GM12878 (cell line): ENCODE measurements at regions not wholly inside any gene's neighbourhood (a gene's known extent, or its start where the extent isn't known, plus 50 kb on each side); places are given as distances from the start of the nearest gene placed in this dataset.

ENCODE experiments used
- ATAC-seq: fragments of 200-7000 bp; cut with Tn5 transposase; 3 replicates; pipeline ENCODE4 v1.9.1; 2020; ENCODE audit warnings: mild to moderate bottlenecking, moderate library complexity
- BruUV-seq: library from RNA; stranded (reverse); fragments of 400-500 nt; replicated peaks from 2 replicates; lab custom pipeline; 2021; lab: Mats Ljungman, UMichigan
- CTCF ChIA-PET: fragments of 300-600 bp; sonication (Branson Sonifier 250); formaldehyde crosslinking; extraction: SDS; loops from one replicate; lab custom pipeline; 2021; ENCODE audit warnings: inconsistent platforms; lab: Yijun Ruan, JAX
- POLR2A ChIA-PET: fragments of 350-600 bp; formaldehyde crosslinking; extraction: SDS; loops from one replicate; lab custom pipeline; 2021; ENCODE audit warnings: inconsistent platforms; lab: Charles Lee
- RAD21 ChIA-PET: fragments of 300-600 bp; sonication (Branson Sonifier 250); formaldehyde crosslinking; loops from one replicate; lab custom pipeline; 2023; ENCODE audit warnings: antibody characterized with exemption; ENCODE audit not compliant: unreplicated experiment; lab: Charles Lee
- SMC1A ChIA-PET: fragments of 300-600 bp; sonication (Branson Sonifier 250); formaldehyde crosslinking; loops from one replicate; lab custom pipeline; 2023; ENCODE audit not compliant: unreplicated experiment, uncharacterized antibody; lab: Charles Lee
- DNase-seq: peaks from one replicate; pipeline ENCODE4 v3.0.0-alpha.2; 2011; ENCODE audit warnings: low read depth, low spot score
- FAIRE-seq: peaks from 3 replicates; lab custom pipeline; 2011; peaks lifted over from hg19 to GRCh38; lab: Jason Lieb, UNC
- H2AFZ ChIP-seq: 2 replicates; pipeline ENCODE4 v1.6.0; 2011; ENCODE audit warnings: low read depth, low read length, control low read depth; ENCODE audit not compliant: control insufficient read depth
- H3K27ac ChIP-seq: 2 replicates; pipeline ENCODE4 v1.5.1; 2011; ENCODE audit warnings: control low read depth; ENCODE audit not compliant: control insufficient read depth, insufficient read depth
- H3K27me3 ChIP-seq, 2 experiments: replicated peaks in 1 of 2; 2 replicates each; pipeline versions ENCODE4 v1.6.0 to v1.6.1; 2011; ENCODE audit warnings: low read length in 1 of 2; ENCODE audit not compliant: control insufficient read depth in 2 of 2, insufficient read depth in 2 of 2
- H3K36me3 ChIP-seq, 2 experiments: 2 replicates each; pipeline ENCODE4 v1.5.1; 2011; ENCODE audit warnings: low read length in 1 of 2; ENCODE audit not compliant: control insufficient read depth in 2 of 2, insufficient read depth in 2 of 2
- H3K4me1 ChIP-seq: 2 replicates; pipeline ENCODE4 v1.6.1; 2011; ENCODE audit warnings: mild to moderate bottlenecking, low read length, moderate library complexity, mixed read lengths; ENCODE audit not compliant: control insufficient read depth, insufficient read depth
- H3K4me2 ChIP-seq: 2 replicates; pipeline ENCODE4 v1.6.0; 2011; ENCODE audit warnings: control low read depth; ENCODE audit not compliant: control insufficient read depth, insufficient read depth
- H3K4me3 ChIP-seq: fragments of 200-600 bp; sonication (generic); 2 replicates; pipeline ENCODE4 v1.5.1; 2016
- H3K79me2 ChIP-seq: 2 replicates; pipeline ENCODE4 v1.6.0; 2011; ENCODE audit warnings: low read length; ENCODE audit not compliant: control insufficient read depth, insufficient read depth
- H3K9ac ChIP-seq: 2 replicates; pipeline ENCODE4 v1.8.0; 2011; ENCODE audit warnings: low read length, control low read depth, mixed read lengths; ENCODE audit not compliant: control insufficient read depth, insufficient read depth
- H3K9me3 ChIP-seq: replicated peaks from 3 replicates; pipeline ENCODE4 v1.5.1; 2011; ENCODE audit warnings: mild to moderate bottlenecking, low read length; ENCODE audit not compliant: control insufficient read depth, insufficient read depth
- H4K20me1 ChIP-seq: 2 replicates; pipeline ENCODE4 v1.6.0; 2011; ENCODE audit not compliant: control insufficient read depth, insufficient read depth
- ATF7 ChIP-seq: fragments of 450-650 bp; IDR thresholded peaks from 2 replicates; pipeline ENCODE4 v1.6.1; 2016; ENCODE audit warnings: low read depth, mild to moderate bottlenecking
- HDAC2 ChIP-seq: fragments of 200-600 bp; sonication (generic); IDR thresholded peaks from 2 replicates; pipeline ENCODE4 v1.6.1; 2017
- KDM1A ChIP-seq: fragments of 200-600 bp; sonication (generic); IDR thresholded peaks from 2 replicates; pipeline ENCODE4 v1.6.1; 2016; ENCODE audit warnings: borderline replicate concordance
- POLR2A ChIP-seq: IDR thresholded peaks from 2 replicates; pipeline ENCODE4 v1.6.1; 2011; ENCODE audit warnings: low read depth, mild to moderate bottlenecking, low read length
- TCF3 ChIP-seq: IDR thresholded peaks from 2 replicates; pipeline ENCODE4 v1.6.1; 2012; ENCODE audit warnings: low read depth, mild to moderate bottlenecking, low read length, borderline replicate concordance; ENCODE audit not compliant: insufficient read depth
- ZNF274 ChIP-seq: IDR thresholded peaks from one replicate; pipeline ENCODE4 v1.8.0; 2011; ENCODE audit not compliant: insufficient read length, insufficient read depth
- WGBS: methylation state at CpG from one replicate; pipeline ENCODE4 v1.1.6; 2016; ENCODE audit warnings: low lambda C conversion rate; ENCODE audit not compliant: insufficient replicate concordance, insufficient coverage; ENCODE audit errors: missing lambda C conversion rate; 5-methylcytosine and 5-hydroxymethylcytosine counted together
- in situ Hi-C: fragments of 300-500 bp; cut with MboI; formaldehyde crosslinking; loops from 9 replicates; pipeline ENCODE4 v1.14.3; 2018; ENCODE audit warnings: mixed read lengths
- intact Hi-C: fragments of 100-400 bp; cut with micrococcal nuclease; formaldehyde crosslinking; loops from one replicate; pipeline ENCODE4 v1.14.2; 2022; ENCODE audit not compliant: unreplicated experiment
- TF ChIP-seq, protein P1 (sequence below): fragments of 450-650 bp; IDR thresholded peaks from 2 replicates; pipeline ENCODE4 v1.6.1; 2016; ENCODE audit warnings: mild to moderate bottlenecking
- TF ChIP-seq, protein P2 (sequence below): IDR thresholded peaks from 2 replicates; pipeline ENCODE4 v1.6.1; 2012; ENCODE audit warnings: low read depth, low read length, improper control_type of control experiment

DNA sequence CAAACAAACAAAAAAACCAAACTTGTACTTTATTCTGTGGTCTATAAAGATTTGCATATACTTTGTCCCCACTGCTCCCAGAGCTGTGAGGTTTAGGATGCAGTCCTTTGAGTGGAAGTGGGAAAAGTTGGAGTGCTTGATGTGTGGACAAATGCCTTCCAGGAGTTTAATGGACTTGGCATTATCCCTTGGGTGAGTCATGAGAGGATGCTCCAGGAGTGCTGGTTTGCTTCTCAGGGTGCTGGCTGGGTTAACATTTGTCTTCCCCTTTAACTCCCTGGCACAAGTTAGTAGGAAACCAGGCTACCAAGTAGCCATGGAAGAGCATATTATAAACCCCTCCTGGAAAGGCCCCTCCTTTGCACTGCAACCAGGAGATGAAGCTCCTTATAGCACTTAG lies 417.4 kb upstream of the RIOK2 start:
- H3K79me2 ChIP-seq, result no peaks in the 10 kb centered on the region
- H3K27me3 ChIP-seq, result no peaks in the 10 kb centered on the region
- no peaks in the 10 kb centered on the region for H3K4me1 ChIP-seq
- intact Hi-C loops (no loop called here), in situ Hi-C loops (no loop called here)
- TF ChIP-seq, protein P1, sequence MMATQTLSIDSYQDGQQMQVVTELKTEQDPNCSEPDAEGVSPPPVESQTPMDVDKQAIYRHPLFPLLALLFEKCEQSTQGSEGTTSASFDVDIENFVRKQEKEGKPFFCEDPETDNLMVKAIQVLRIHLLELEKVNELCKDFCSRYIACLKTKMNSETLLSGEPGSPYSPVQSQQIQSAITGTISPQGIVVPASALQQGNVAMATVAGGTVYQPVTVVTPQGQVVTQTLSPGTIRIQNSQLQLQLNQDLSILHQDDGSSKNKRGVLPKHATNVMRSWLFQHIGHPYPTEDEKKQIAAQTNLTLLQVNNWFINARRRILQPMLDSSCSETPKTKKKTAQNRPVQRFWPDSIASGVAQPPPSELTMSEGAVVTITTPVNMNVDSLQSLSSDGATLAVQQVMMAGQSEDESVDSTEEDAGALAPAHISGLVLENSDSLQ, result no peak
- TF ChIP-seq POLR2A (no peak), ATF7 (no peak)
- TF ChIP-seq, protein P2, sequence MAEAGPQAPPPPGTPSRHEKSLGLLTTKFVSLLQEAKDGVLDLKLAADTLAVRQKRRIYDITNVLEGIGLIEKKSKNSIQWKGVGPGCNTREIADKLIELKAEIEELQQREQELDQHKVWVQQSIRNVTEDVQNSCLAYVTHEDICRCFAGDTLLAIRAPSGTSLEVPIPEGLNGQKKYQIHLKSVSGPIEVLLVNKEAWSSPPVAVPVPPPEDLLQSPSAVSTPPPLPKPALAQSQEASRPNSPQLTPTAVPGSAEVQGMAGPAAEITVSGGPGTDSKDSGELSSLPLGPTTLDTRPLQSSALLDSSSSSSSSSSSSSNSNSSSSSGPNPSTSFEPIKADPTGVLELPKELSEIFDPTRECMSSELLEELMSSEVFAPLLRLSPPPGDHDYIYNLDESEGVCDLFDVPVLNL, result no peak
- no peak overlapping the region for H3K4me2 ChIP-seq
- no peaks in the 10 kb centered on the region for H3K36me3 ChIP-seq
- H2AFZ ChIP-seq, result no peak overlapping the region
- ATAC-seq, result no peak
- ChIA-PET CTCF (no interaction called here), RAD21 (no interaction called here), POLR2A (no interaction called here), SMC1A (no interaction called here)
- H3K4me3 ChIP-seq, result no peak overlapping the region
- no peak for FAIRE-seq
- no peak overlapping the region for H3K27ac ChIP-seq
- no peaks in the 10 kb centered on the region for H4K20me1 ChIP-seq
- no peaks in the 10 kb centered on the region; the same call in 2 of the 3 replicates for H3K9me3 ChIP-seq
- no TSS peak for BruUV-seq
- H3K9ac ChIP-seq, result no peak overlapping the region
- DNase-seq, result no peak

DNA sequence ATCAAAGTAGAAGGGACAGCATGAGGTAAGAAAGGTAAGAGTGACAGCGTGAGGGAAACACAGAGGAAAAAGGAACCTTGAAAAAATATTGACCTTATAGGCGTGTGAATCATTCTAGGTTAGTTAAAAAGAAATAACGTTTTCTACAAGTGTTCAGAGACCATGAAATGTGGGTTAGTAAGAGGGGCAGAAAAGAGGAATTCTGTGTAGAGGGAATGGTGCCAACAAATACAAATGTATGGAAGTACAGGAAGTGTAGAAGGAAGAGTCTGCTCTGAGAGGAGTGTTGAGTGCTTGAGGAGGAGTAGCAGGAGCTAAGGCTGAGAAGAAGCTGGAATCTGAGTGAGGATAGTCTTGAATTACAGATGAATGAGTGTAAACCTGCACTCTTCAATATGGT lies 418.6 kb upstream of the RIOK2 start:
- Histone ChIP-seq H2AFZ (no peak overlapping the region), H3K27ac (no peak overlapping the region), H4K20me1 (no peaks in the 10 kb centered on the region), H3K36me3 (no peaks in the 10 kb centered on the region), H3K9me3 (no peaks in the 10 kb centered on the region; the same call in 2 of the 3 replicates), H3K4me1 (no peaks in the 10 kb centered on the region), H3K4me3 (no peak overlapping the region), H3K27me3 (no peaks in the 10 kb centered on the region), H3K9ac (no peak overlapping the region), H3K79me2 (no peaks in the 10 kb centered on the region), H3K4me2 (no peak overlapping the region)
- in situ Hi-C loops (no loop called here), intact Hi-C loops (no loop called here)
- no peak for TF ChIP-seq ZNF274
- TF ChIP-seq KDM1A, result no peak
- TF ChIP-seq HDAC2, result no peak
- TF ChIP-seq TCF3, result no peak
- POLR2A ChIA-PET, result no interaction called here
- 21% methylated on average over 3 of the region's 3 CpGs for WGBS
- FAIRE-seq (no peak), ATAC-seq (no peak), DNase-seq (no peak)
- no TSS peak for BruUV-seq
- SMC1A ChIA-PET, result interaction anchor here (0.7 kb wide), 1 partner anchor 117 kb away, joined by 3 read pairs; no protein-coding TSS in a partner anchor
- RAD21 ChIA-PET, result no interaction called here
- CTCF ChIA-PET, result interaction anchor here (0.9 kb wide), 1 partner anchor 249 kb away, joined by 3 read pairs; no protein-coding TSS in a partner anchor
